ENCODE measurements at regions not wholly inside any gene's neighbourhood (a gene's known extent, or its start where the extent isn't known, plus 50 kb on each side); places are given as distances from the start of the nearest gene placed in this dataset.
"Not testable (repeated sequence)": the region's sequence is repeated elsewhere in the genome, so short reads cannot be mapped to it uniquely, and the experiment has no call there.

DNA sequence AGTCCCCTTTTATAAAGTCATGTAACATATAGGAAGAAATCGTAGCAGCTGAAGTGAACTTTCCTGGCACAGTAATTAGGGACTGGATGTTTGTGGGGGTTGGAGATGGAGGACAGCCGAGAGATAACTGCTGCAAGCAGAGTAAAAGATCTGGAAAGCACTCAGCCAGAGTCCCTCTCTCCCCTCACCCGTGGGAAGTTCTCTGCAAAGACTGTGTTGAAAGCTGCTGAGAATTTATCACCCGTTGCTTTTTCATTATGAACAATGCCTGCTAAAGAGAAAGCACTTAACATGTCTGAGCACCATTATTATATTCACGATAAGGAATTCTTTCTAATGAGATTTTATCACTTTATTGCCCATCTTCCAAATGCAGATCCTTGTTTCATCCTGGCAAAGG is 248.8 kb downstream of the SHOX2 start:
- DNase-seq: no peak

- DNase-seq: no peak
These were observed 249.9 kb downstream of the SHOX2 start for GRCh38 chr3:157856078-157856939.

- not testable (repeated sequence) for DNase-seq
These were observed 260.4 kb downstream of the SHOX2 start for GRCh38 chr3:157845839-157846238.

DNA sequence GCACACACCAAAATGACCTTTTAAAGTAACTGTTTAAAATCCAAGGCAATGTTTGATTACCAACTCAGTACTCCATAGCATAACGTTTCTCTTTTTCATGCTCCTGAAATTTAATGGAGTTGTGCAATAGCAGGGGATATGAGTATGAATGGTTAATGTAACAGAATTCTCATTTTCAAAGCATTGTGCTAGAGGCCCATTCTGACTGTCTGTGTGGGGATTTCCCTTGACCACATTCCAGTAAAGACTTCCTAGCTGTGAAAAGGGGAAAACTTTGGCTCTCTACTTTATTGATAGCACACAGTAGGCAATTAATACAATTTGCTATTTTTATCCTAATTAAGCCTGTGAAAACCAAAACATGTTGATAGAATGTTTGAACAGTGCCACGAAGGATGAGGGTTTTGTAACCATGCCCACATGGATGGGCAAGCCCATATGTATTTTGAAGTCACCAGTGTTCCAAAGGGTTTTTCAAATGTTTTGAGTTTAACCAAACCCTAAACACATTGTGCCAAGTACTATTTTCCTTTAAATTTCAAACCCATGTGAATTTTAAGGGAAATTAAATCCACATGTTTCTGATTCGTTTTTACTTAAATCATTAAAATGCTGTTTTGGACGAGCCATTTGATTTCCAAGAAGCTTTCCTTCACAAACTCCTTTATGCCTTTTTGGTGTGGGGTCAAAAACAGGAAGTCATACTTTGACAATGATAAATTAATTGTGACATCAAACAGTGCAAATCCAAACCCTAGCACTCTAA is 261.2 kb downstream of the SHOX2 start:
- DNase-seq: no peak

GRCh38 chr3:157844216-157844615 is 262.0 kb downstream of the SHOX2 start:
- no peak for DNase-seq

DNA sequence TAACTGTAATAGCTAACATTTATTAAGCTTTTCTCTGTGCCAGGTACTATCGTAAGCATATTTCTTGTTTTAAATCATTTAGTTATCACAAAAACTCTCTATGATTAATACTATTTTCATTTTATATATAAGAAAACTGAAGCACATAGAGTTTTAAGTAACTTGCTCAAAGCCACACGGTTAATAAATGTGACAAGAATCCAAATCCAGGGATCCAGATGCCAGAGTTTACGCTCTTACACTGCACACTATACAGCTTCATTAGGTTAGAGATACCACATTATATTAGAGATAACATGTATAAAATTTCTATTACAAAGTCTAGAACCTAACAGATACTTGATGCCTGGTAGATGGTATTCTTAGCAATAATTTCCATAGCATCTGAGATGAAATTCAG is 265.2 kb downstream of the SHOX2 start:
- DNase-seq: no peak

GRCh38 chr3:157840564-157840963 is 265.7 kb downstream of the SHOX2 start:
- DNase-seq: no peak

DNA sequence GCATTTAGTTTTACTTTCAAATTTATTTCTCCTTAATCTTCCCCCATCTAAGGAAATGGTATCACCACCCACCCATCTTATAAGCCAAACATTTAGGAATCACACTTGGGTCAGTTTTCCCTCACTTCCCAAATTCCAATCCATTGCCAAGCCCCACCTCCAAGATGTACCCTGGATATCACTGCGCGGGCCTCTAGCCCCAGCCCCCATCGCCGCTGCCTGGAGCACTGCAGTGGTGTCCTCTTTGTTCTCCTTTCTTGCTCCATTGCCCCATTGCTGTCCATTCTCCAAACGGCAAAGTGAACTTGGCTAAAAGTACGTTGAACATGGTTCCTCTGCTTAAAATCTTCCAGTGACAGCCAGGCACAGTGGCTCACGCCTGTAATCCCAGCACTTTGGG is 267.8 kb downstream of the SHOX2 start:
- no peak for DNase-seq

DNA sequence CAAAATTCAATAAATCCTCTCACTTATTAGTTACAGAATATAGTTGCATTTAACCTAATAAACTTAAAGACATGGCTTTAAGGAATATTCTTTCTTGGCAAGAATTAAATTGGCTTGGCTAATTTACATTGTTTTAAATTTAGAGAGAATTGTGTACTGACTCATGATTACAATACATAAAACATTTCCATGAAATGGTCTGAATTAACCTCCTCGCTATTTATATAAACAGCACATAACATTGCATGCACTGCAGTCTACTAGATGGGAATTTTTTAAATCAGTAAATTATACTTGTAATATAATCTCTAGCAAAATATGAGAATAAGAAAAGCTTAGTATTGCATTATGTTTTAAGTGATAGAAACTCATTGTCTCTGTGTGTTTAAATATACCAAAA is 268.9 kb downstream of the SHOX2 start:
- DNase-seq: no peak

DNA sequence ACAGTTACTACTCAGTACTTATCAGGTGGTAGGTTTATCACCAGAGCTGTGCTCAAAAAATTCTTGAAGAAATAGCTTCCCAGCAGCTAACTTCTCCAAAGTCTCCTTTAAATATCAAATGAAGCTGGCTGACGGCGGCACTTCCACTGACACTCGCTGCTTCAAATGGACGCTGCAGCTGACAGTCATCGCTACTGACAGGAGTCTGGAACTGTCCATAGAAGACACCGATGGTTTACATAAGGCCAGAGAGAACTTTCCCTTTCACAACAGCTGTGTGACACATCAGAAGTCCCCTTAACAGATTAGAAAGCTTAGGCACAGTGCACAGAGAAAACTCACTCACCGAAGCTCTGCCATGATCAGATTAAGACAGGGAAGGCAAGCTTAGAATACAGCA is 270.2 kb downstream of the SHOX2 start:
- no peak for DNase-seq

GRCh38 chr3:157832588-157832987 is 273.6 kb downstream of the SHOX2 start:
- no peak for DNase-seq

GRCh38 chr3:157830556-157831236 is 275.5 kb downstream of the SHOX2 start:
- DNase-seq: no peak

DNA sequence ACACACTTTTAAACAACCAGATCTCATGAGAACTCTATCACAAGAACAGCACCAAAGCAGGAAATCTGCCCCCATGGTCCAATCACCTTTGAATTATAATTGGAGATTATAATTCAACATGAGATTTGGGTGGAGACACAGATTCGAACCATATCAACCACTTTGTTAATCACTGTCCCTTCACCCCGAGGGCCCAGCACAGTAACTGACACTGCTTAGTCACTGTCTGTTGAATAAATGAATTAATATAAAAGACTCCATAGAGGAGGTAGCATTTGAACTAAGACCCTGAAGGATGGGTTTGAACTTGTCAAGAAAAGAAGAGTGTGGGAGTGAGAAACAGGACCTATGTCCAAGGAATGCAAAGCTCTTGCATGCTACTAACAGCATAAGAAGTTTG is 276.4 kb downstream of the SHOX2 start:
- no peak for DNase-seq

DNA sequence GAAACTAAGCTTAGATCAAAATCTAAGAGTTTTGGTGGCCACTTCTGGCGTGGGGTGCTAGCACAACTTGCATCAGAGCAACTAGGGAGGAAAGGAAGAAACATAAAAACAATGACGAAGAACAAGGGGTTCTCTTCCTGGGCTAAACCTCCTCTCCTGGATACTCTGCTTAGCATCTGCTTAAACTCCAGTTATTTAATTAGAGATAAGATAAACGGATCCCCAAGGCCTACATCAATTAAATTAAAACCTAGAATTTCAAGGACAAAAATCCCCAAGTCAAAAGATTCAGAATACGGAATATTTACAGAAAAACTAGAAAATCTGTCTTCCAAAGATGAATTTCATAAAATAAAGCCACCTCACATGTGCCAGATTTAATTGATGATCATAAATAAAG is 281.9 kb downstream of the SHOX2 start:
- DNase-seq: no peak

DNA sequence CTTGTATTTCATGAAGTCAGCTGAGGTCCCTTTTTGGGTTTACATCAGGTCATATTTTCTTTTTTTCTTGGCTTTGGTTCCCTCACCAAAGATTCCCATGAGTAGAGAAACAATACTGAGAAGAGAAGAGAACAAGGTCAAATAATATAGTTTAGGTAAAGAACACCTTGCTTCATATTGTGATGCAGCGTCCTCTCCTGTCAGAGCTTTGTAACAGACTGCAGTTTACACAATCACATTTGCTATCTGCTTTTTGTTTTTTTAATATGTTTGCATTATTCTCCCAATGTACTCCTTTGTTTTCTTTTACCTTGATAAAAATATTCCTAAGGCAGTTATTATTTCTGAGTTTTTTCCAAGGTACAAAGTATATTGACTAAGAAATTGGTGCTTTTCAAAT is 283.2 kb downstream of the SHOX2 start:
- no peak for DNase-seq

- DNase-seq: no peak
These were observed 286.1 kb downstream of the SHOX2 start for GRCh38 chr3:157820157-157820517.

DNA sequence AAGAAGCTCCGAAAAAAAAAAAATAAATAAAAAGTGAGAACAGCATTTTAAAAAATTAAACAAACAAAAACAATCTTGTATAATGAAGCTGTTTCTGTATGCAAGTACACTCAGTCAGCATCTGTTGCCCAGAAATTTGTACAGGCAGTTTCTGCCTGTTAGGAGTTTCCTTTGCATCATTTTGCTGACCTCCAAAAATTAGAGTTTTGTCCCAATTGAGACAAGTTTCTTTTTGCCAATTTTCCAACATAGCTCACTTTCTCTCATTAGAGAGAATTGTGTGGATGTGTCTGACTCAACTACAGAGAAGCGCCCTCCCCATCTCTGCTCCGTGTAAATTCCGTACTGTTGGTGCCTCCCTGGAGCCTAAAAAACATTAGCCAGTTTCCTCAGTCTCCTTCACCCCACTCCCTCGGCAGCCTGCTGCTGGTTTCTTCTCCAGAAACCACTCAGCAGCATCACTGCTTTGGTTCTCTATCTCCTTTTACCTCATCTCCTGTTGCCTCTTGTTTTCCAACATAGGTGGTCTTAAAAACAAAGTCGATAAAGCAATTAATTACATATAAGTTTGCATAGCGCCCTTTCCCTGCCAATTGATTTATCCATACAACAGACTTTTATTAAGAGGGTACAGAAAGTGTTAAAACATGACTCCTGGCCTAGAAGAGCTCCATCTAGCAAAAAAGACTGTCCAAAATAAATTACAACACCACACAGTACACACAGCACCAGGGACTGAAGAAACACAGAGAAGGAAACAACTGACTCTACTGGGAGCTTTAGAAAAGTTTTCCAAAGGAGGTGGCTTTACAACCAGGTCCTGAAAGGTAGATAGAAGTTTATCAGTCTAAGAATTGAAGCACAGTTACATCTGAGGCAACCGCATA is 286.7 kb downstream of the SHOX2 start:
- DNase-seq: no peak

DNA sequence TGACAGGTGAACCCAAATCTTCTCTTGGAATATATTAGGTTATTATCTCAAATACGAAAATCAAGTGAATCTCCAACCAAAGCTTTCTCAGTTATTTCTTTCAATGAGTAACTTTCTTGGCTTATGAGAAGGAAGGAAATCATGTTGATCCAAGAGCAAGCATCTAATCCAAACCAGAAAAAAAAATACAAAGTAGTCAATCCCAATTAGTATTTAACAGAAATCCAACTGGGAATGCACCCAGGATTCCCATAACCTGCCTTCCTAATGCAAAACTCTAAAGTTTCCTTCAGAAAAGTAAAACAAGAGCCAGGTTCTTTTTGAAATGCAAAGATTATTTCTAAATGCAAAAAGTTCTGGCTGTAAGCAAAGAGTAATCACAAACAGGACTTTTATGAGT is 289.3 kb downstream of the SHOX2 start:
- DNase-seq: no peak

- no peak for DNase-seq
These were observed 289.9 kb downstream of the SHOX2 start for GRCh38 chr3:157816296-157816695.

- DNase-seq: no peak
These were observed 290.5 kb downstream of the SHOX2 start for GRCh38 chr3:157815739-157816138.

DNA sequence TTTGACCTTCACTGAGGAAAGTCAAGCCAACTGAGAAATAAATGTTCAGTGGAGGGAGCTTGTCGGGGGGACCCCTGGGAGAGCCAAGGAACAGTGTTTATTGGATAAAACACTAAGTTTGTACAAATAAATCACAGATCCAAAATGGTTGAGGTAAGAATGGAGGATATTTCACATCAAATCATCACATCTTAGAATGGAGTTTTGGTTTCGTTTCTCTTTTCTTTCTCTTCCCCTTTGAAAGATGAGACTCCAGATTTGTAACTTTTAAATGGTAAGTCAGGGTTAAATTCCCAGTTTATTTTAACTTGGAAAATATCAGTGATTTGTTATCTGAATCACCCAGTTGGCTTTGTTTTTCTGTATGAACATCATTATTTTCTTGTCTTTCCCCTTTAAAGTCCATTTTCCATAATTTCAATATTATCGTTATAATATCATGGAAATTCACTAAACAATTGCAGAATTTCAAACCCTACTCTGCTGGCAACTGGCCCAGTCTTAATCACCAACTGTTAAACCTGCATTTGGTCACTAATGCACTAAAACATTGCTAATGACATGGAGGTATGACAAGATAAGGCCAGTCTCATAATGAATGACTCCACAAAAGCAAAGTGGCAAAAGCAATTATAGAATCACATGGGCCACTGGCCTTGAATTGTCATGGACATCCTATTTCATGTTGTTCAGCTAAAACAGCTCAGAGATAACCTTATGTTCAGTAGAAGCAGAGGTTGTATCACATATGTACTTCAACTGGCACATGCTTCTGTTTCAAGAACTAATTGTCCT is 295.1 kb downstream of the SHOX2 start:
- no peak for DNase-seq

- DNase-seq: no peak
These were observed 298.9 kb downstream of the SHOX2 start for GRCh38 chr3:157807280-157807679.
